ENCODE measurements at regions not wholly inside any gene's neighbourhood (a gene's known extent, or its start where the extent isn't known, plus 50 kb on each side); places are given as distances from the start of the nearest gene placed in this dataset.

GRCh38 chr3:35849496-35849895 lies 210.2 kb downstream of the ARPP21 start:
- Histone ChIP-seq H3K79me2 (ENCODE audit: insufficient read depth, low read depth) (no peaks in the 10 kb centered on the region), H3K9ac (no peak overlapping the region), H3K27me3 (ENCODE audit: insufficient read depth, low read depth) (no peaks in the 10 kb centered on the region), H3K4me3 (IDR thresholded peaks at IDR 0.05; ENCODE audit: insufficient read depth, low read depth, low read length) (no peak overlapping the region), H3K36me3 (ENCODE audit: insufficient read depth) (no peaks in the 10 kb centered on the region), H4K20me1 (ENCODE audit: insufficient read depth) (no peaks in the 10 kb centered on the region), H2AFZ (ENCODE audit: low read depth) (no peak overlapping the region), H3K27ac (no peak overlapping the region), H3K4me1 (ENCODE audit: low read depth, poor library complexity, severe bottlenecking) (no peaks in the 10 kb centered on the region), H3K4me2 (no peak overlapping the region)
- TF ChIP-seq CTCF (conservative IDR thresholded peaks at IDR 0.05; ENCODE audit: low read depth, low read length) = no peak

GRCh38 chr3:35849963-35850362 lies 210.6 kb downstream of the ARPP21 start:
- no peak overlapping the region for H2AFZ ChIP-seq (ENCODE audit: low read depth)
- H3K4me3 ChIP-seq (IDR thresholded peaks at IDR 0.05; ENCODE audit: insufficient read depth, low read depth, low read length) = no peak overlapping the region
- H4K20me1 ChIP-seq (ENCODE audit: insufficient read depth) = no peaks in the 10 kb centered on the region
- no peak for TF ChIP-seq CTCF (conservative IDR thresholded peaks at IDR 0.05; ENCODE audit: low read depth, low read length)
- no peaks in the 10 kb centered on the region for H3K27me3 ChIP-seq (ENCODE audit: insufficient read depth, low read depth)
- no peaks in the 10 kb centered on the region for H3K79me2 ChIP-seq (ENCODE audit: insufficient read depth, low read depth)
- no peak overlapping the region for H3K9ac ChIP-seq
- no peaks in the 10 kb centered on the region for H3K4me1 ChIP-seq (ENCODE audit: low read depth, poor library complexity, severe bottlenecking)
- no peak overlapping the region for H3K4me2 ChIP-seq
- H3K27ac ChIP-seq = no peak overlapping the region
- no peaks in the 10 kb centered on the region for H3K36me3 ChIP-seq (ENCODE audit: insufficient read depth)

DNA sequence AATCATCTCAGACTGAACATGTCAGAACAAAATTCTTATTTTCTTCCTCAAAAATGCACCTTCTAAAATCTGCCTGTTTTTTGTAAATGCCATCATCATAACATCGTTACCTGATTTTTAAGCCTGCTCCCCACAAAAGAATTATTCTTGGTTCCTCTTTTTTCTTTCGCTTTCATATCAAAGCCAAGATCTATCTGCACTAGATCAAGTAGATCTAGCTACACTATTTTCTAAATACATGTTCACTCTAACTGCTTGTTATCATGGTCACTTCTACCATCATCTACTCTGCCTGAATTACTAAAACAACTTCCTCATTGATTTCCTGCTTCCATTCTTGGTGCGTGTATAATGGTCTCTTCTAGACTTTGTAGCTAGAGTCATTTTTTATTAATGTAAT lies 217.7 kb downstream of the ARPP21 start:
- TF ChIP-seq CTCF (conservative IDR thresholded peaks at IDR 0.05; ENCODE audit: low read depth, low read length) = no peak
- H2AFZ ChIP-seq (ENCODE audit: low read depth) = no peak overlapping the region
- H3K79me2 ChIP-seq (ENCODE audit: insufficient read depth, low read depth) = no peaks in the 10 kb centered on the region
- H3K36me3 ChIP-seq (ENCODE audit: insufficient read depth) = no peaks in the 10 kb centered on the region
- H3K27ac ChIP-seq = no peak overlapping the region
- H3K4me2 ChIP-seq = no peak overlapping the region
- H3K9ac ChIP-seq = no peak overlapping the region
- no peaks in the 10 kb centered on the region for H3K4me1 ChIP-seq (ENCODE audit: low read depth, poor library complexity, severe bottlenecking)
- H3K27me3 ChIP-seq (ENCODE audit: insufficient read depth, low read depth) = no peaks in the 10 kb centered on the region
- no peaks in the 10 kb centered on the region for H4K20me1 ChIP-seq (ENCODE audit: insufficient read depth)
- no peak overlapping the region for H3K4me3 ChIP-seq (IDR thresholded peaks at IDR 0.05; ENCODE audit: insufficient read depth, low read depth, low read length)

GRCh38 chr3:35862057-35862456 lies 222.7 kb downstream of the ARPP21 start:
- Histone ChIP-seq H3K36me3 (ENCODE audit: insufficient read depth) (no peaks in the 10 kb centered on the region), H3K27ac (no peak overlapping the region)
- no peak for TF ChIP-seq CTCF (conservative IDR thresholded peaks at IDR 0.05; ENCODE audit: low read depth, low read length)

GRCh38 chr3:35864871-35865270 lies 225.5 kb downstream of the ARPP21 start:
- Histone ChIP-seq H3K4me3 (IDR thresholded peaks at IDR 0.05; ENCODE audit: insufficient read depth, low read depth, low read length) (no peak overlapping the region), H3K9ac (no peak overlapping the region), H3K79me2 (ENCODE audit: insufficient read depth, low read depth) (no peaks in the 10 kb centered on the region), H3K27ac (no peak overlapping the region), H3K36me3 (ENCODE audit: insufficient read depth) (no peaks in the 10 kb centered on the region), H3K27me3 (ENCODE audit: insufficient read depth, low read depth) (no peaks in the 10 kb centered on the region), H4K20me1 (ENCODE audit: insufficient read depth) (no peaks in the 10 kb centered on the region), H2AFZ (ENCODE audit: low read depth) (no peak overlapping the region), H3K4me2 (no peak overlapping the region), H3K4me1 (ENCODE audit: low read depth, poor library complexity, severe bottlenecking) (no peaks in the 10 kb centered on the region)
- no peak for TF ChIP-seq CTCF (conservative IDR thresholded peaks at IDR 0.05; ENCODE audit: low read depth, low read length)

More at GRCh38 chr3:35862057-35862456, 222.7 kb downstream of the ARPP21 start:
- Histone ChIP-seq H3K79me2 (ENCODE audit: insufficient read depth, low read depth) (no peaks in the 10 kb centered on the region), H4K20me1 (ENCODE audit: insufficient read depth) (no peaks in the 10 kb centered on the region), H2AFZ (ENCODE audit: low read depth) (no peak overlapping the region), H3K4me2 (no peak overlapping the region), H3K4me1 (ENCODE audit: low read depth, poor library complexity, severe bottlenecking) (no peaks in the 10 kb centered on the region), H3K4me3 (IDR thresholded peaks at IDR 0.05; ENCODE audit: insufficient read depth, low read depth, low read length) (no peak overlapping the region), H3K27me3 (ENCODE audit: insufficient read depth, low read depth) (no peaks in the 10 kb centered on the region), H3K9ac (no peak overlapping the region)
